ENCODE measurements at regions not wholly inside any gene's neighbourhood (a gene's known extent, or its start where the extent isn't known, plus 50 kb on each side); places are given as distances from the start of the nearest gene placed in this dataset.

DNA sequence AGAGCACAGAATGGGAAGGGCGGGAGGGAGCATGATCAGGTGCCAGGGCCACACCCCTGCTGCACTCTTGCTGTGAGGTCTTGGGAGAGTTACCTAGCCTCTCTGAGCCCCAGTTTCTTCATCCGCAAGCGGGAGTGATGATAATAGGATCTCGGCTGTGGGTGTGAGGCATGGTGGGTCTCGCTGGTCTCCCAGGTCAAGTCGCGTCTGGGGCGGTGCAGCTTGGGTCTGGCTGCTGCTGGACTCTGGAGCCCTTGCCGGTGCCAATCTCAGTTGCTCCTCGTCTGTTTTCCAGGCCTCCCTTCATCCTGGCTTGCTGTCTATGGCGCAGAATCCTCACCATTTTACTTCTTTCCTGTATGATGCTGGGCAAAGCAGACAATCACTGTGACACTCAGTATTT is 130.3 kb upstream of the RAB12 start:
- ATAC-seq (no peak), DNase-seq (ENCODE audit: low spot score) (no peak)
- Mint-ChIP-seq H3K27ac (no peak overlapping the region), H3K4me1 (0 out of 2 replicates have a peak, but pooled peaks cover 8% of the 10 kb centered on the region), H3K36me3 (no peaks in the 10 kb centered on the region), H3K27me3 (ENCODE audit: low read depth) (no peaks in the 10 kb centered on the region), H3K9me3 (no peaks in the 10 kb centered on the region; the same call in 1 of the 2 replicates), H3K4me3 (no peak overlapping the region)
- ChIA-PET POLR2A (no interaction called here), CTCF (interaction anchor here (0.6 to 3.4 kb wide), 33 partner anchors 8 to 874 kb away, joined by 3 to 63 read pairs (median 5); partner anchors contain the start of gene RAB12)
- TF ChIP-seq NR1H2 (CRISPR knock-in tag; IDR thresholded peaks at IDR 0.05) = no peak
- TF ChIP-seq SP1 (CRISPR knock-in tag; conservative IDR thresholded peaks at IDR 0.05) = no peak
- TF ChIP-seq, protein P1, sequence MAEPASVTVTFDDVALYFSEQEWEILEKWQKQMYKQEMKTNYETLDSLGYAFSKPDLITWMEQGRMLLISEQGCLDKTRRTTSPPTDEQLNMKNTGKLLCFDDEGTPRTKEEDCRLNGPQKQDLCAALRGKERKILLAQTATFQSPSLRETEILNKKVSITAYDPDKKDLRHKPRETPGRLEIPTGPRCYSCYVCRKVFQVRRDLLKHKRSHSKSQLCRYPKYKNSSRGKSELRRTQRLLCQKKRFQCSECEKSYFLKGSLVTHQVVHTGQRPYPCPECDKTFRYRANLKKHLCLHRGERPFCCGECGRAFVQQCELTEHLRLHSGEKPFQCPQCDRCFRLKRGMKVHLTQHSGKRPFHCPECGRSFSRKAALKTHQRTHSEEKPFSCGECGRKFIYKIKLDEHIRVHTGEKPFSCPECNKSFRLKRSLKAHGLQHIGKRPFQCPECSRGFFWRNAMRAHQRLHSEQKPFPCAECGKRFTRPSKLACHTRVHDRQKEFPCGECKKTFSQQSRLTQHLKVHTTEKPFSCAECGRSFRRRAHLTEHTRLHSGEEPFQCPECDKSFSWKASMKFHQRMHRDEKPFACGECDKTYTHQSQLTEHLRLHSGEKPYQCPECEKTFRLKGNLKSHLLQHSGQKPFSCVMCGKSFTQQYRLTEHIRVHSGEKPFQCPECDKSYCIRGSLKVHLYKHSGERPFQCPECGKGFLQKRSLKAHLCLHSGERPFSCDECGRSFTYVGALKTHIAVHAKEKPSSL (CRISPR knock-in tag; conservative IDR thresholded peaks at IDR 0.05) = no peak
- TF ChIP-seq, protein P2, sequence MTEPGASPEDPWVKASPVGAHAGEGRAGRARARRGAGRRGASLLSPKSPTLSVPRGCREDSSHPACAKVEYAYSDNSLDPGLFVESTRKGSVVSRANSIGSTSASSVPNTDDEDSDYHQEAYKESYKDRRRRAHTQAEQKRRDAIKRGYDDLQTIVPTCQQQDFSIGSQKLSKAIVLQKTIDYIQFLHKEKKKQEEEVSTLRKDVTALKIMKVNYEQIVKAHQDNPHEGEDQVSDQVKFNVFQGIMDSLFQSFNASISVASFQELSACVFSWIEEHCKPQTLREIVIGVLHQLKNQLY (CRISPR knock-in tag; IDR thresholded peaks at IDR 0.05) = no peak
- TF ChIP-seq, protein P3, sequence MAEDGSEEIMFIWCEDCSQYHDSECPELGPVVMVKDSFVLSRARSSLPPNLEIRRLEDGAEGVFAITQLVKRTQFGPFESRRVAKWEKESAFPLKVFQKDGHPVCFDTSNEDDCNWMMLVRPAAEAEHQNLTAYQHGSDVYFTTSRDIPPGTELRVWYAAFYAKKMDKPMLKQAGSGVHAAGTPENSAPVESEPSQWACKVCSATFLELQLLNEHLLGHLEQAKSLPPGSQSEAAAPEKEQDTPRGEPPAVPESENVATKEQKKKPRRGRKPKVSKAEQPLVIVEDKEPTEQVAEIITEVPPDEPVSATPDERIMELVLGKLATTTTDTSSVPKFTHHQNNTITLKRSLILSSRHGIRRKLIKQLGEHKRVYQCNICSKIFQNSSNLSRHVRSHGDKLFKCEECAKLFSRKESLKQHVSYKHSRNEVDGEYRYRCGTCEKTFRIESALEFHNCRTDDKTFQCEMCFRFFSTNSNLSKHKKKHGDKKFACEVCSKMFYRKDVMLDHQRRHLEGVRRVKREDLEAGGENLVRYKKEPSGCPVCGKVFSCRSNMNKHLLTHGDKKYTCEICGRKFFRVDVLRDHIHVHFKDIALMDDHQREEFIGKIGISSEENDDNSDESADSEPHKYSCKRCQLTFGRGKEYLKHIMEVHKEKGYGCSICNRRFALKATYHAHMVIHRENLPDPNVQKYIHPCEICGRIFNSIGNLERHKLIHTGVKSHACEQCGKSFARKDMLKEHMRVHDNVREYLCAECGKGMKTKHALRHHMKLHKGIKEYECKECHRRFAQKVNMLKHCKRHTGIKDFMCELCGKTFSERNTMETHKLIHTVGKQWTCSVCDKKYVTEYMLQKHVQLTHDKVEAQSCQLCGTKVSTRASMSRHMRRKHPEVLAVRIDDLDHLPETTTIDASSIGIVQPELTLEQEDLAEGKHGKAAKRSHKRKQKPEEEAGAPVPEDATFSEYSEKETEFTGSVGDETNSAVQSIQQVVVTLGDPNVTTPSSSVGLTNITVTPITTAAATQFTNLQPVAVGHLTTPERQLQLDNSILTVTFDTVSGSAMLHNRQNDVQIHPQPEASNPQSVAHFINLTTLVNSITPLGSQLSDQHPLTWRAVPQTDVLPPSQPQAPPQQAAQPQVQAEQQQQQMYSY (CRISPR knock-in tag; IDR thresholded peaks at IDR 0.05) = no peak
- TF ChIP-seq NR2C2 (CRISPR knock-in tag; IDR thresholded peaks at IDR 0.05) = no peak
- no peak for TF ChIP-seq ZNF317 (CRISPR knock-in tag; IDR thresholded peaks at IDR 0.05; ENCODE audit: borderline replicate concordance, low read depth)
- TF ChIP-seq, protein P4, sequence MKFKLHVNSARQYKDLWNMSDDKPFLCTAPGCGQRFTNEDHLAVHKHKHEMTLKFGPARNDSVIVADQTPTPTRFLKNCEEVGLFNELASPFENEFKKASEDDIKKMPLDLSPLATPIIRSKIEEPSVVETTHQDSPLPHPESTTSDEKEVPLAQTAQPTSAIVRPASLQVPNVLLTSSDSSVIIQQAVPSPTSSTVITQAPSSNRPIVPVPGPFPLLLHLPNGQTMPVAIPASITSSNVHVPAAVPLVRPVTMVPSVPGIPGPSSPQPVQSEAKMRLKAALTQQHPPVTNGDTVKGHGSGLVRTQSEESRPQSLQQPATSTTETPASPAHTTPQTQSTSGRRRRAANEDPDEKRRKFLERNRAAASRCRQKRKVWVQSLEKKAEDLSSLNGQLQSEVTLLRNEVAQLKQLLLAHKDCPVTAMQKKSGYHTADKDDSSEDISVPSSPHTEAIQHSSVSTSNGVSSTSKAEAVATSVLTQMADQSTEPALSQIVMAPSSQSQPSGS (CRISPR knock-in tag; IDR thresholded peaks at IDR 0.05; ENCODE audit: borderline replicate concordance, low read depth) = no peak
- no peak for TF ChIP-seq GABPB1 (CRISPR knock-in tag; IDR thresholded peaks at IDR 0.05)
- no peak for TF ChIP-seq MXD4 (CRISPR knock-in tag; IDR thresholded peaks at IDR 0.05; ENCODE audit: borderline replicate concordance)
- TF ChIP-seq, protein P5, sequence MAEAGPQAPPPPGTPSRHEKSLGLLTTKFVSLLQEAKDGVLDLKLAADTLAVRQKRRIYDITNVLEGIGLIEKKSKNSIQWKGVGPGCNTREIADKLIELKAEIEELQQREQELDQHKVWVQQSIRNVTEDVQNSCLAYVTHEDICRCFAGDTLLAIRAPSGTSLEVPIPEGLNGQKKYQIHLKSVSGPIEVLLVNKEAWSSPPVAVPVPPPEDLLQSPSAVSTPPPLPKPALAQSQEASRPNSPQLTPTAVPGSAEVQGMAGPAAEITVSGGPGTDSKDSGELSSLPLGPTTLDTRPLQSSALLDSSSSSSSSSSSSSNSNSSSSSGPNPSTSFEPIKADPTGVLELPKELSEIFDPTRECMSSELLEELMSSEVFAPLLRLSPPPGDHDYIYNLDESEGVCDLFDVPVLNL (CRISPR knock-in tag; IDR thresholded peaks at IDR 0.05; ENCODE audit: borderline replicate concordance, low read depth) = no peak
- TF ChIP-seq, protein P6, sequence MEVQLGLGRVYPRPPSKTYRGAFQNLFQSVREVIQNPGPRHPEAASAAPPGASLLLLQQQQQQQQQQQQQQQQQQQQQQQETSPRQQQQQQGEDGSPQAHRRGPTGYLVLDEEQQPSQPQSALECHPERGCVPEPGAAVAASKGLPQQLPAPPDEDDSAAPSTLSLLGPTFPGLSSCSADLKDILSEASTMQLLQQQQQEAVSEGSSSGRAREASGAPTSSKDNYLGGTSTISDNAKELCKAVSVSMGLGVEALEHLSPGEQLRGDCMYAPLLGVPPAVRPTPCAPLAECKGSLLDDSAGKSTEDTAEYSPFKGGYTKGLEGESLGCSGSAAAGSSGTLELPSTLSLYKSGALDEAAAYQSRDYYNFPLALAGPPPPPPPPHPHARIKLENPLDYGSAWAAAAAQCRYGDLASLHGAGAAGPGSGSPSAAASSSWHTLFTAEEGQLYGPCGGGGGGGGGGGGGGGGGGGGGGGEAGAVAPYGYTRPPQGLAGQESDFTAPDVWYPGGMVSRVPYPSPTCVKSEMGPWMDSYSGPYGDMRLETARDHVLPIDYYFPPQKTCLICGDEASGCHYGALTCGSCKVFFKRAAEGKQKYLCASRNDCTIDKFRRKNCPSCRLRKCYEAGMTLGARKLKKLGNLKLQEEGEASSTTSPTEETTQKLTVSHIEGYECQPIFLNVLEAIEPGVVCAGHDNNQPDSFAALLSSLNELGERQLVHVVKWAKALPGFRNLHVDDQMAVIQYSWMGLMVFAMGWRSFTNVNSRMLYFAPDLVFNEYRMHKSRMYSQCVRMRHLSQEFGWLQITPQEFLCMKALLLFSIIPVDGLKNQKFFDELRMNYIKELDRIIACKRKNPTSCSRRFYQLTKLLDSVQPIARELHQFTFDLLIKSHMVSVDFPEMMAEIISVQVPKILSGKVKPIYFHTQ (CRISPR knock-in tag; IDR thresholded peaks at IDR 0.05) = no peak
- no peak for TF ChIP-seq ZNF219 (CRISPR knock-in tag; IDR thresholded peaks at IDR 0.05; ENCODE audit: borderline replicate concordance)
- TF ChIP-seq FOXP1 (CRISPR knock-in tag; IDR thresholded peaks at IDR 0.05; ENCODE audit: borderline replicate concordance) = no peak
- TF ChIP-seq, protein P7, sequence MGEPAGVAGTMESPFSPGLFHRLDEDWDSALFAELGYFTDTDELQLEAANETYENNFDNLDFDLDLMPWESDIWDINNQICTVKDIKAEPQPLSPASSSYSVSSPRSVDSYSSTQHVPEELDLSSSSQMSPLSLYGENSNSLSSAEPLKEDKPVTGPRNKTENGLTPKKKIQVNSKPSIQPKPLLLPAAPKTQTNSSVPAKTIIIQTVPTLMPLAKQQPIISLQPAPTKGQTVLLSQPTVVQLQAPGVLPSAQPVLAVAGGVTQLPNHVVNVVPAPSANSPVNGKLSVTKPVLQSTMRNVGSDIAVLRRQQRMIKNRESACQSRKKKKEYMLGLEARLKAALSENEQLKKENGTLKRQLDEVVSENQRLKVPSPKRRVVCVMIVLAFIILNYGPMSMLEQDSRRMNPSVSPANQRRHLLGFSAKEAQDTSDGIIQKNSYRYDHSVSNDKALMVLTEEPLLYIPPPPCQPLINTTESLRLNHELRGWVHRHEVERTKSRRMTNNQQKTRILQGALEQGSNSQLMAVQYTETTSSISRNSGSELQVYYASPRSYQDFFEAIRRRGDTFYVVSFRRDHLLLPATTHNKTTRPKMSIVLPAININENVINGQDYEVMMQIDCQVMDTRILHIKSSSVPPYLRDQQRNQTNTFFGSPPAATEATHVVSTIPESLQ (CRISPR knock-in tag; IDR thresholded peaks at IDR 0.05) = no peak
- TF ChIP-seq SMAD4 (CRISPR knock-in tag; IDR thresholded peaks at IDR 0.05) = no peak
